Fibroblast of pulmonary artery (primary cell): ENCODE measurements at regions not wholly inside any gene's neighbourhood (a gene's known extent, or its start where the extent isn't known, plus 50 kb on each side); places are given as distances from the start of the nearest gene placed in this dataset.

Source experiments
- DNase-seq: peaks from one replicate; pipeline ENCODE4 v3.0.0-alpha.2; 2010; ENCODE audit warnings: low read depth
- H3K4me3 ChIP-seq: replicated peaks from 2 replicates; pipeline ENCODE4 v1.5.1; 2011; ENCODE audit warnings: low read depth, mild to moderate bottlenecking, control low read depth, low read length, moderate library complexity
- TF ChIP-seq, protein P1 (sequence below): IDR thresholded peaks from 2 replicates; pipeline ENCODE4 v1.5.1; 2011; ENCODE audit warnings: mild to moderate bottlenecking, control low read depth, low read length, inconsistent platforms; ENCODE audit errors: missing control alignments

DNA sequence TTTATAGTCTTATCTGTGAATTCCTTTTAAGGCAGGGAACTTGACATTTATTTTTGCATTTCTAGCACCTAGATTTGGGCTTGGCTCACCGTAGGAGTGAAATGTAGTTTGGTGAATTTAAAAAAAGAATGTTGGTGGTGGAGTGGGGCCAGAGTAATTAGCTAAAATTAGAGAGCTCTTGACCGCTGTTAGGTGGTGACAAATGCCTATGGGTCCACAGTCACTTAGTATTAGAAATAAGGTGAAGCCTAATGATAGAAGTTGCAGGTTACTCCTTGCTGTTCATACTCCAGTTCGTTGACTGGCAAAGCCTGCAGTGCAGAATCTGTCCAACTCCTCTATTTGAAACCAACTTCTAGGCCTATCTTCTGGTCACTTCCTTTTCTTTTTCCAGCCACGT, 318.8 kb upstream of the NRIP1 start:
- DNase-seq = no peak
- H3K4me3 ChIP-seq = no peak overlapping the region
- TF ChIP-seq, protein P1, sequence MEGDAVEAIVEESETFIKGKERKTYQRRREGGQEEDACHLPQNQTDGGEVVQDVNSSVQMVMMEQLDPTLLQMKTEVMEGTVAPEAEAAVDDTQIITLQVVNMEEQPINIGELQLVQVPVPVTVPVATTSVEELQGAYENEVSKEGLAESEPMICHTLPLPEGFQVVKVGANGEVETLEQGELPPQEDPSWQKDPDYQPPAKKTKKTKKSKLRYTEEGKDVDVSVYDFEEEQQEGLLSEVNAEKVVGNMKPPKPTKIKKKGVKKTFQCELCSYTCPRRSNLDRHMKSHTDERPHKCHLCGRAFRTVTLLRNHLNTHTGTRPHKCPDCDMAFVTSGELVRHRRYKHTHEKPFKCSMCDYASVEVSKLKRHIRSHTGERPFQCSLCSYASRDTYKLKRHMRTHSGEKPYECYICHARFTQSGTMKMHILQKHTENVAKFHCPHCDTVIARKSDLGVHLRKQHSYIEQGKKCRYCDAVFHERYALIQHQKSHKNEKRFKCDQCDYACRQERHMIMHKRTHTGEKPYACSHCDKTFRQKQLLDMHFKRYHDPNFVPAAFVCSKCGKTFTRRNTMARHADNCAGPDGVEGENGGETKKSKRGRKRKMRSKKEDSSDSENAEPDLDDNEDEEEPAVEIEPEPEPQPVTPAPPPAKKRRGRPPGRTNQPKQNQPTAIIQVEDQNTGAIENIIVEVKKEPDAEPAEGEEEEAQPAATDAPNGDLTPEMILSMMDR = no peak

DNA sequence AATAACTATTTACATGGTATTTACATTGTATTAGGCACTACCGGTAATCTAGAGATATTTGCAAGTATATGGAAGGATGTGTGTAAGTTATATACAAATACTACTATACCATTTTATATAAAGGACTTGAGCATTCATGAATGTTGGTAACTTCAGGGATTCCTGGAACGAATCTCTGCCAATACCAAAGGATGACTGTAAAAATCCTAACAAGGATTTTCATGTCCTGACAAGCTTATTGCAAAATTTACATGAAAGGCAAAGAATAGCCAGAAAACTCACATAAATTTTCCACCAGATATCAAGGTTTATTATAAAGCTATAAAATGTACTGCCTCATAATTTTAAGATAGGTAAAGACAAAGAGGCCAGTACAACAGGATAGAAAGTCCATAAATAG, 325.2 kb upstream of the NRIP1 start:
- TF ChIP-seq, protein P1 = no peak
- no peak overlapping the region for H3K4me3 ChIP-seq
- no peak for DNase-seq

- DNase-seq = no peak
- no peak overlapping the region for H3K4me3 ChIP-seq
- TF ChIP-seq, protein P1 = no peak
Measured at GRCh38 chr21:15397258-15397657, 332.5 kb upstream of the NRIP1 start.

DNA sequence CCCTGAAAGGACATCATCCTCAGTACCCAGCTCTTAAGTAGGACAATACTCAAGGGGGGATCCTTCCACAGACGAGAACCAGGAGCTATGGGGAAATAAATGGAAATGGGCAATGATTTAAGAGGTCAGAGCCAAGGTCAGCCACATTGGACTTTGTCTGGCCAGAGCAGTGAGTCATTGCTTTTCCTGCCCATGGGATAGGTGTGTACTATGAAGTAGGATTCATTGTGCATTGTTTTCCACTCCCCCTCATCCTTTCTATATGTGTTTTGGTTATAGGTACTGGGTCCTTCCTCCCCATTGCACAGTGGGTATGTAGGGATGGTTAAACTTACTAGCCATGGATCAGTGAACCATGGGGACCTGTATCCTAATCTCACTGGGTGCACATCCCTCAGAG, 328.9 kb upstream of the USP25 start:
- DNase-seq = peak; percentile 37
- TF ChIP-seq, protein P1 = no peak

GRCh38 chr21:15401331-15401730, 328.5 kb upstream of the USP25 start:
- TF ChIP-seq, protein P1 = no peak
- DNase-seq = no peak

More for the DNA sequence above, 328.9 kb upstream of the USP25 start:
- no peak overlapping the region for H3K4me3 ChIP-seq

DNA sequence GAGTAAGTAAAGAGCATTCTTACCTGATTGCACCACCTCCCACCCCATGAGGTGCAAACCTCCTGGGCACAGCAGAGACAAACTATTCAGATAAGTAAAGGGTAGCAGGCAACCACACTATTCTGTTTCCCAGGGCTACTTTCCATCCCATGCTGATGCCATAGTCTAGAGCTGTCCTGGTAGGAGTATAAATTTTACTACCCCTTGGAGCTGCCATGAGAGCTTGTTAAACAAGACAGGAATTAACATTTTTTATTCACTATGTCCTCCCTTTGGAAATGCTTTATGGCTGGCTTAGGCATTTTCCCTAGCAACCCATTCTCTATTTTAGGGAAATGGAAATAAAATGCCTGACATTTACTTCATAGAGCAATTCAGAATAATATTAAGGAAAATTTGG, 324.6 kb upstream of the USP25 start:
- no peak overlapping the region for H3K4me3 ChIP-seq
- no peak for DNase-seq
- TF ChIP-seq, protein P1 = no peak

More at GRCh38 chr21:15401331-15401730, 328.5 kb upstream of the USP25 start:
- H3K4me3 ChIP-seq = no peak overlapping the region

DNA sequence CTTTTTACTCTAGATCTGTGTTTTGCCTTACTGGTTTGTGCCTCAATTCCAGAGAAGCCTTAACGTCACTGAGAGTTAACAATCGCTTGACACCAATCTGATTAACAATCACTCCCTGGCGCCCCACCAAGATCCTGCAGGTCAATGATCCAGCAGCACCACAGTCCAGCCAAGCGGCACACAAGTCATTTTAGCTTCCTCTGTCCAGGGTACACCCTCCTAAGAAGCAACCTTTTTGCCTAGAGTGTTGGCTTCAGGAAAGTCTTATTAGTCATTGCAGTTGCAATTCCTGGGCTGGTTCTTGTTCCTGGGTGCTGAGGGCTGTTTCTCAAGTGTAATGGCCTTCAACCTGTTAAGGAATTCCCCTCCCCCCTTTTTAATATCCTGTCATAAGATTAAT, 323.0 kb upstream of the USP25 start:
- TF ChIP-seq, protein P1 = no peak
- no peak for DNase-seq
- H3K4me3 ChIP-seq = no peak overlapping the region
